Mucosa of descending colon (tissue), 3 donors: ENCODE measurements at regions not wholly inside any gene's neighbourhood (a gene's known extent, or its start where the extent isn't known, plus 50 kb on each side); places are given as distances from the start of the nearest gene placed in this dataset.

Experiments used
- ATAC-seq: fragments of 200-7000 bp; cut with Tn5 transposase; one replicate; pipeline ENCODE4 v1.9.1; 2020; ENCODE audit warnings: mild to moderate bottlenecking, moderate library complexity
- DNase-seq, 3 donors: peaks; one replicate each; pipeline ENCODE4 v3.0.0-alpha.2; 2020
- H3K36me3 ChIP-seq: fragments of 200-600 bp; one replicate; pipeline ENCODE4 v1.8.0; 2021; ENCODE audit warnings: low read depth, mild to moderate bottlenecking
- H3K4me1 ChIP-seq: fragments of 200-600 bp; one replicate; pipeline ENCODE4 v1.8.0; 2021; ENCODE audit warnings: low read depth, mild to moderate bottlenecking
- H3K4me3 ChIP-seq: fragments of 200-600 bp; one replicate; pipeline ENCODE4 v1.8.0; 2021; ENCODE audit warnings: mild to moderate bottlenecking
- H3K9me3 ChIP-seq: fragments of 200-600 bp; one replicate; pipeline ENCODE4 v1.8.0; 2021; ENCODE audit warnings: mild to moderate bottlenecking
- CTCF ChIP-seq: fragments of 200-600 bp; IDR thresholded peaks from one replicate; pipeline ENCODE4 v1.8.0; 2022; ENCODE audit warnings: antibody characterized with exemption, mild to moderate bottlenecking
- intact Hi-C, 2 donors: fragments of 100-400 bp; cut with DNase I in 1 of 2; cut with micrococcal nuclease in 1 of 2; formaldehyde crosslinking; loops; one replicate each; pipeline versions ENCODE4 v1.11.0 to v1.11.1; 2022; cut with DNase I, micrococcal nuclease
- donor health status: DM: no; HTN: no; CAD: no; lungs with moderate emphysema.
- donor health status: DM: no; HTN: no; CAD: no.
- donor health status: DM: no; HTN: yes; CAD: no.

- ATAC-seq: no peak
- Histone ChIP-seq H3K4me1 (no peaks in the 10 kb centered on the region), H3K9me3 (peaks cover 8% of the 10 kb centered on the region), H3K4me3 (no peak overlapping the region), H3K36me3 (no peaks in the 10 kb centered on the region)
- no peak for DNase-seq
- TF ChIP-seq CTCF: no peak
- intact Hi-C loops: no loop called here
Observed at GRCh38 chr11:115067471-115067870, 389.1 kb downstream of the NXPE2 start.

GRCh38 chr11:115067900-115068530 is 389.7 kb downstream of the NXPE2 start:
- no peak for DNase-seq
- H3K36me3 ChIP-seq: no peaks in the 10 kb centered on the region
- intact Hi-C loops: no loop called here

GRCh38 chr11:115069599-115069998 is 391.3 kb downstream of the NXPE2 start:
- intact Hi-C loops: no loop called here
- Histone ChIP-seq H3K4me1 (no peaks in the 10 kb centered on the region), H3K9me3 (peaks cover 8% of the 10 kb centered on the region), H3K36me3 (no peaks in the 10 kb centered on the region), H3K4me3 (no peak overlapping the region)
- no peak for TF ChIP-seq CTCF
- DNase-seq: no peak
- ATAC-seq: no peak

More at GRCh38 chr11:115067900-115068530, 389.7 kb downstream of the NXPE2 start:
- ATAC-seq: no peak
- H3K9me3 ChIP-seq: peaks cover 8% of the 10 kb centered on the region
- no peak overlapping the region for H3K4me3 ChIP-seq
- no peaks in the 10 kb centered on the region for H3K4me1 ChIP-seq
- no peak for TF ChIP-seq CTCF

GRCh38 chr11:115075356-115075755 is 397.0 kb downstream of the NXPE2 start:
- TF ChIP-seq CTCF: no peak
- no peaks in the 10 kb centered on the region for H3K4me1 ChIP-seq
- no peak for ATAC-seq
- intact Hi-C loops: no loop called here
- no peak for DNase-seq
- no peak overlapping the region for H3K4me3 ChIP-seq
- H3K9me3 ChIP-seq: no peaks in the 10 kb centered on the region
- no peaks in the 10 kb centered on the region for H3K36me3 ChIP-seq

- no peak for TF ChIP-seq CTCF
- ATAC-seq (no peak), DNase-seq (no peak)
- Histone ChIP-seq H3K36me3 (no peaks in the 10 kb centered on the region), H3K9me3 (no peaks in the 10 kb centered on the region), H3K4me1 (no peaks in the 10 kb centered on the region), H3K4me3 (no peak overlapping the region)
- intact Hi-C loops: no loop called here
Observed at GRCh38 chr11:115077740-115078139, 399.4 kb downstream of the NXPE2 start.
